IMR-90 (cell line): ENCODE measurements at regions not wholly inside any gene's neighbourhood (a gene's known extent, or its start where the extent isn't known, plus 50 kb on each side); places are given as distances from the start of the nearest gene placed in this dataset.

ENCODE experiments used
- ATAC-seq: fragments of 200-7000 bp; cut with Tn5 transposase; 2 replicates; pipeline ENCODE4 v1.9.1; 2020; ENCODE audit warnings: low read depth, mild to moderate bottlenecking, moderate library complexity
- BruUV-seq: library from RNA; stranded (reverse); fragments of 400-500 nt; replicated peaks from 2 replicates; lab custom pipeline; 2021; lab: Mats Ljungman, UMichigan
- CTCF ChIA-PET: fragments of 300-600 bp; formaldehyde crosslinking; extraction: SDS; loops from one replicate; lab custom pipeline; 2021; ENCODE audit warnings: antibody characterized with exemption; lab: Yijun Ruan, JAX
- POLR2A ChIA-PET: fragments of 300-600 bp; sonication (Branson Sonifier 250); formaldehyde crosslinking; loops from one replicate; lab custom pipeline; 2022; ENCODE audit warnings: antibody characterized with exemption; ENCODE audit not compliant: unreplicated experiment; lab: Charles Lee
- DNase-seq: peaks from one replicate; pipeline ENCODE4 v3.0.0; 2013
- H2AFZ ChIP-seq: replicated peaks from 2 replicates; pipeline ENCODE3; 2013; ENCODE audit warnings: low read length, mild to moderate bottlenecking; ENCODE audit not compliant: poor library complexity
- H2AK5ac ChIP-seq: 2 replicates; pipeline ENCODE4 v1.6.1; 2013; ENCODE audit warnings: low read depth, low read length, inconsistent platforms
- H2AK9ac ChIP-seq: replicated peaks from 2 replicates; pipeline ENCODE3; 2013; ENCODE audit warnings: mild to moderate bottlenecking, low read depth, low read length, moderate library complexity; ENCODE audit not compliant: poor library complexity
- H2BK120ac ChIP-seq: 2 replicates; pipeline ENCODE4 v1.6.1; 2013; ENCODE audit warnings: low read depth, low read length, inconsistent platforms
- H2BK15ac ChIP-seq: 3 replicates; pipeline ENCODE4 v1.6.1; 2013; ENCODE audit warnings: low read depth, low read length, inconsistent platforms
- H2BK20ac ChIP-seq: 2 replicates; pipeline ENCODE4 v1.6.1; 2013; ENCODE audit warnings: low read depth, mild to moderate bottlenecking, inconsistent platforms, low read length, moderate library complexity
- H2BK5ac ChIP-seq: 2 replicates; pipeline ENCODE4 v1.6.1; 2013; ENCODE audit warnings: mild to moderate bottlenecking, low read depth, low read length, inconsistent platforms; ENCODE audit not compliant: poor library complexity, severe bottlenecking
- H3K14ac ChIP-seq: replicated peaks from 2 replicates; pipeline ENCODE4 v1.6.1; 2013; ENCODE audit warnings: low read depth, low read length, inconsistent platforms
- H3K18ac ChIP-seq: 2 replicates; pipeline ENCODE4 v1.6.1; 2013; ENCODE audit warnings: low read depth, low read length, control low read depth
- H3K23ac ChIP-seq: 2 replicates; pipeline ENCODE4 v1.6.1; 2013; ENCODE audit warnings: low read depth, low read length, inconsistent platforms
- H3K27ac ChIP-seq: 2 replicates; pipeline ENCODE4 v1.5.1; 2013; ENCODE audit warnings: mild to moderate bottlenecking, control low read depth, low read length; ENCODE audit not compliant: insufficient read depth
- H3K27me3 ChIP-seq: 2 replicates; pipeline ENCODE4 v1.6.1; 2013; ENCODE audit warnings: low read length; ENCODE audit not compliant: control insufficient read depth, insufficient read depth
- H3K36me3 ChIP-seq: 2 replicates; pipeline ENCODE4 v1.6.1; 2013; ENCODE audit warnings: low read length, mixed read lengths; ENCODE audit not compliant: control insufficient read depth, insufficient read depth
- H3K4ac ChIP-seq: 2 replicates; pipeline ENCODE4 v1.6.1; 2013; ENCODE audit warnings: low read depth, low read length, inconsistent platforms
- H3K4me1 ChIP-seq: 2 replicates; pipeline ENCODE4 v1.6.1; 2013; ENCODE audit warnings: low read length, mixed read lengths; ENCODE audit not compliant: control insufficient read depth, insufficient read depth
- H3K4me2 ChIP-seq: 2 replicates; pipeline ENCODE4 v1.6.1; 2013; ENCODE audit warnings: low read depth, mild to moderate bottlenecking, control low read depth, low read length, moderate library complexity
- H3K4me3 ChIP-seq: 2 replicates; pipeline ENCODE4 v1.5.1; 2013; ENCODE audit warnings: low read depth, mild to moderate bottlenecking, control low read depth, low read length, moderate library complexity; ENCODE audit not compliant: insufficient read depth
- H3K56ac ChIP-seq: 2 replicates; pipeline ENCODE4 v1.6.1; 2013; ENCODE audit warnings: low read length, inconsistent platforms; ENCODE audit not compliant: insufficient read depth; ENCODE audit errors: extremely low read depth
- H3K79me1 ChIP-seq, 2 experiments: 2 replicates each; pipeline ENCODE4 v1.6.1; 2013; ENCODE audit warnings: low read length in 2 of 2, inconsistent platforms in 1 of 2, low read depth in 1 of 2
- H3K9ac ChIP-seq: 2 replicates; pipeline ENCODE4 v1.6.1; 2013; ENCODE audit warnings: low read depth, low read length, control low read depth
- H3K9me1 ChIP-seq: 2 replicates; pipeline ENCODE4 v1.6.1; 2013; ENCODE audit warnings: low read length, inconsistent platforms; ENCODE audit not compliant: insufficient read depth
- H3K9me3 ChIP-seq: 2 replicates; pipeline ENCODE4 v1.6.1; 2013; ENCODE audit warnings: low read length; ENCODE audit not compliant: control insufficient read depth, insufficient read depth
- H4K20me1 ChIP-seq: 2 replicates; pipeline ENCODE4 v1.6.1; 2013; ENCODE audit warnings: low read length, inconsistent platforms; ENCODE audit not compliant: insufficient read depth
- H4K5ac ChIP-seq: 2 replicates; pipeline ENCODE4 v1.6.1; 2013; ENCODE audit warnings: mild to moderate bottlenecking, low read depth, low read length, control low read depth
- H4K8ac ChIP-seq, 2 experiments: 2 replicates each; pipeline ENCODE4 v1.6.1; 2013; ENCODE audit warnings: low read depth in 2 of 2, low read length in 2 of 2, control low read depth in 1 of 2, inconsistent platforms in 1 of 2
- H4K91ac ChIP-seq: 2 replicates; pipeline ENCODE4 v1.6.1; 2013; ENCODE audit warnings: low read depth, low read length, inconsistent platforms; ENCODE audit not compliant: insufficient read depth
- BHLHE40 ChIP-seq: fragments of 150-350 bp; IDR thresholded peaks from 2 replicates; pipeline ENCODE4 v1.6.1; 2016; ENCODE audit warnings: mild to moderate bottlenecking, low read depth, low read length
- CEBPB ChIP-seq: IDR thresholded peaks from 2 replicates; pipeline ENCODE4 v1.6.1; 2012; ENCODE audit warnings: low read depth, low read length, improper control_type of control experiment
- CHD1 ChIP-seq: IDR thresholded peaks from 2 replicates; pipeline ENCODE4 v1.6.1; 2012; ENCODE audit warnings: low read depth, low read length, improper control_type of control experiment
- CTCF ChIP-seq: conservative IDR thresholded peaks from 2 replicates; pipeline ENCODE4 v1.5.1; 2012; ENCODE audit warnings: mild to moderate bottlenecking, low read depth, low read length, improper control_type of control experiment
- FOS ChIP-seq: fragments of 150-350 bp; IDR thresholded peaks from 2 replicates; pipeline ENCODE4 v1.6.1; 2016; ENCODE audit warnings: low read depth, low read length
- MAFK ChIP-seq: IDR thresholded peaks from 2 replicates; pipeline ENCODE4 v1.6.1; 2012; ENCODE audit warnings: low read depth, low read length, improper control_type of control experiment
- MAZ ChIP-seq: IDR thresholded peaks from 2 replicates; pipeline ENCODE4 v1.6.1; 2012; ENCODE audit warnings: low read depth, mild to moderate bottlenecking, low read length, improper control_type of control experiment, moderate library complexity, borderline replicate concordance
- MXI1 ChIP-seq: IDR thresholded peaks from 2 replicates; pipeline ENCODE4 v1.6.1; 2012; ENCODE audit warnings: low read depth, mild to moderate bottlenecking, low read length, moderate library complexity, borderline replicate concordance
- NFE2L2 ChIP-seq: fragments of 150-350 bp; IDR thresholded peaks from 2 replicates; pipeline ENCODE4 v1.6.1; 2016; ENCODE audit warnings: low read depth, mild to moderate bottlenecking, low read length
- POLR2A ChIP-seq: IDR thresholded peaks from 2 replicates; pipeline ENCODE4 v1.6.1; 2012; ENCODE audit warnings: mild to moderate bottlenecking, low read depth, low read length
- RAD21 ChIP-seq: IDR thresholded peaks from 2 replicates; pipeline ENCODE4 v1.6.1; 2012; ENCODE audit warnings: low read length, improper control_type of control experiment
- RCOR1 ChIP-seq: IDR thresholded peaks from 2 replicates; pipeline ENCODE4 v1.6.1; 2012; ENCODE audit warnings: mild to moderate bottlenecking, low read length, improper control_type of control experiment; ENCODE audit not compliant: insufficient replicate concordance
- SMC3 ChIP-seq: fragments of 150-350 bp; IDR thresholded peaks from 2 replicates; pipeline ENCODE4 v1.6.1; 2016; ENCODE audit warnings: low read depth, mild to moderate bottlenecking, antibody characterized with exemption, low read length, moderate library complexity
- USF2 ChIP-seq: fragments of 150-350 bp; IDR thresholded peaks from 2 replicates; pipeline ENCODE4 v1.6.1; 2017; ENCODE audit warnings: mild to moderate bottlenecking, antibody characterized with exemption, low read length, low read depth
- WGBS, 2 experiments: methylation state at CpG; one replicate each; pipeline versions ENCODE4 v1.1.5 to v1.1.7; 2013; ENCODE audit warnings: missing lambda C conversion rate in 2 of 2; ENCODE audit not compliant: insufficient read length in 1 of 2; ENCODE audit errors: extremely low coverage in 2 of 2; 5-methylcytosine and 5-hydroxymethylcytosine counted together
- dilution Hi-C: fragments of 300-500 bp; cut with HindIII; formaldehyde crosslinking; loops from one replicate; pipeline ENCODE4 v1.14.3; 2018; ENCODE audit warnings: low sequenced_read_pairs; ENCODE audit not compliant: unreplicated experiment
- in situ Hi-C: fragments of 300-500 bp; cut with MboI; formaldehyde crosslinking; loops from 3 replicates; pipeline ENCODE4 v1.14.3; 2019; ENCODE audit warnings: low sequenced_read_pairs, inconsistent platforms, mixed read lengths
- intact Hi-C: fragments of 100-400 bp; cut with micrococcal nuclease; formaldehyde crosslinking; loops from 2 replicates; pipeline ENCODE4 v1.10.0; 2022

- Histone ChIP-seq H3K56ac (no peak overlapping the region), H4K91ac (no peak overlapping the region), H3K4me1 (no peaks in the 10 kb centered on the region), H3K9me1 (no peaks in the 10 kb centered on the region), H3K4me2 (no peak overlapping the region), H3K27ac (no peak overlapping the region), H2AK9ac (no peak overlapping the region), H3K14ac (no peak overlapping the region), H2BK15ac (no peak overlapping the region), H3K4me3 (no peak overlapping the region), H4K20me1 (no peaks in the 10 kb centered on the region), H2BK20ac (no peak overlapping the region), H3K4ac (no peak overlapping the region), H2BK5ac (no peak overlapping the region), H2BK120ac (no peak overlapping the region), H3K18ac (no peak overlapping the region), H3K9ac (no peak overlapping the region), H3K27me3 (no peaks in the 10 kb centered on the region), H3K36me3 (no peaks in the 10 kb centered on the region), H3K9me3 (no peaks in the 10 kb centered on the region), H3K23ac (no peak overlapping the region), H2AK5ac (no peak overlapping the region), H4K5ac (no peak overlapping the region), H3K79me1 (no peaks in the 10 kb centered on the region), H2AFZ (no peak overlapping the region), H4K8ac (no peak overlapping the region)
- ChIA-PET POLR2A (no interaction called here), CTCF (interaction anchor here (1.2 kb wide), 1 partner anchor 8 kb away, joined by 3 read pairs; no protein-coding TSS in a partner anchor)
- ATAC-seq = no peak
- DNase-seq = no peak
- no CpG with 5 or more reads among the region's 4 CpGs for WGBS, 2 experiments
- dilution Hi-C loops = no loop called here
- intact Hi-C loops = no loop called here
- in situ Hi-C loops = no loop called here
- TF ChIP-seq MAFK (no peak), POLR2A (no peak), CHD1 (no peak), CTCF (no peak), BHLHE40 (no peak), USF2 (no peak), RAD21 (no peak), MAZ (no peak), NFE2L2 (no peak), MXI1 (no peak), FOS (no peak), SMC3 (no peak), CEBPB (no peak), RCOR1 (no peak)
- no TSS peak for BruUV-seq
Measured at GRCh38 chr2:220269367-220269766, 641.9 kb downstream of the SLC4A3 start.
